ENCODE measurements at regions not wholly inside any gene's neighbourhood (a gene's known extent, or its start where the extent isn't known, plus 50 kb on each side); places are given as distances from the start of the nearest gene placed in this dataset.

GRCh38 chrX:119997570-119997969 is 54.0 kb upstream of the NKAP start:
- intact Hi-C loops (cut with DNase I; ENCODE audit: low total_unique reads) (no loop called here), in situ Hi-C loops (cut with MboI; ENCODE audit: low pct_ligation_motif_present in 1 of 4, low pct_unique_long_range_greater_than_20kb in 1 of 4, low sequenced_read_pairs in 3 of 4) (no loop called here)
- H3K27ac ChIP-seq: no peak overlapping the region
- TF ChIP-seq POLR2AphosphoS5 (IDR thresholded peaks at IDR 0.05) (no peak), CTCF (IDR thresholded peaks at IDR 0.05) (no peak), POLR2A (IDR thresholded peaks at IDR 0.05) (no peak), EP300 (IDR thresholded peaks at IDR 0.05; ENCODE audit: low read depth) (no peak)
- H3K9me3 ChIP-seq: no peaks in the 10 kb centered on the region
- H3K4me3 ChIP-seq: no peak overlapping the region
- 14 to 41% methylated on average over 1 to 4 of the region's 4 CpGs for WGBS, 2 donors (ENCODE audit: low coverage in 1 of 2)
- DNase-seq: no peak
- H3K36me3 ChIP-seq: no peaks in the 10 kb centered on the region
- peaks cover 99% of the 10 kb centered on the region for H3K27me3 ChIP-seq
- peaks cover 0 to 6% (median 0%) of the 10 kb centered on the region in 4 donors for H3K4me1 ChIP-seq

GRCh38 chrX:119996600-119997524 is 53.3 kb upstream of the NKAP start:
- H3K27ac ChIP-seq: no peak overlapping the region
- H3K4me3 ChIP-seq: no peak overlapping the region
- no peak for DNase-seq
- TF ChIP-seq CTCF (IDR thresholded peaks at IDR 0.05) (no peak), POLR2A (IDR thresholded peaks at IDR 0.05) (no peak), POLR2AphosphoS5 (IDR thresholded peaks at IDR 0.05) (no peak)
- H3K36me3 ChIP-seq: no peaks in the 10 kb centered on the region
- peaks cover 0 to 6% (median 0%) of the 10 kb centered on the region in 4 donors for H3K4me1 ChIP-seq
- WGBS, 2 donors (ENCODE audit: low coverage in 1 of 2): 28 to 45% methylated on average over 6 to 13 of the region's 13 CpGs
- in situ Hi-C loops (cut with MboI; ENCODE audit: low pct_ligation_motif_present in 1 of 4, low pct_unique_long_range_greater_than_20kb in 1 of 4, low sequenced_read_pairs in 3 of 4) (no loop called here), intact Hi-C loops (cut with DNase I; ENCODE audit: low total_unique reads) (no loop called here)
- H3K27me3 ChIP-seq: peaks cover 99% of the 10 kb centered on the region
- H3K9me3 ChIP-seq: no peaks in the 10 kb centered on the region

GRCh38 chrX:119996069-119996468 is 52.5 kb upstream of the NKAP start:
- no peak overlapping the region for H3K4me3 ChIP-seq
- no peaks in the 10 kb centered on the region for H3K36me3 ChIP-seq
- peaks cover 0 to 10% (median 0%) of the 10 kb centered on the region in 4 donors for H3K4me1 ChIP-seq
- in situ Hi-C loops (cut with MboI; ENCODE audit: low pct_ligation_motif_present in 1 of 4, low pct_unique_long_range_greater_than_20kb in 1 of 4, low sequenced_read_pairs in 3 of 4) (no loop called here), intact Hi-C loops (cut with DNase I; ENCODE audit: low total_unique reads) (no loop called here)
- no peak for DNase-seq
- no peak overlapping the region for H3K27ac ChIP-seq
- TF ChIP-seq POLR2AphosphoS5 (IDR thresholded peaks at IDR 0.05): no peak
- no peak for TF ChIP-seq CTCF (IDR thresholded peaks at IDR 0.05)
- no peak for TF ChIP-seq EP300 (IDR thresholded peaks at IDR 0.05; ENCODE audit: low read depth)
- TF ChIP-seq POLR2A (IDR thresholded peaks at IDR 0.05): no peak
- H3K27me3 ChIP-seq: peaks cover 99% of the 10 kb centered on the region
- H3K9me3 ChIP-seq: no peaks in the 10 kb centered on the region
- WGBS, 2 donors (ENCODE audit: low coverage in 1 of 2): 51% methylated on average over 3 of the region's 3 CpGs; no CpG with 5 or more reads in 1 of the 2 donors

Measured in transverse colon (tissue), 4 donors.